Ishikawa (cell line): ENCODE measurements at regions not wholly inside any gene's neighbourhood (a gene's known extent, or its start where the extent isn't known, plus 50 kb on each side); places are given as distances from the start of the nearest gene placed in this dataset.

ENCODE experiments used
- CEBPB ChIP-seq: IDR thresholded peaks from 2 replicates; pipeline ENCODE4 v1.6.1; 2012
- CREB1 ChIP-seq: IDR thresholded peaks from 2 replicates; pipeline ENCODE4 v1.6.1; 2012; ENCODE audit warnings: low read depth
- EGR1 ChIP-seq: IDR thresholded peaks from 2 replicates; pipeline ENCODE4 v1.6.1; 2012
- EP300 ChIP-seq: IDR thresholded peaks from 2 replicates; pipeline ENCODE4 v1.6.1; 2012; ENCODE audit warnings: borderline replicate concordance
- FOXM1 ChIP-seq: IDR thresholded peaks from 2 replicates; pipeline ENCODE4 v1.6.1; 2012; ENCODE audit warnings: low read depth, borderline replicate concordance
- NFIC ChIP-seq: IDR thresholded peaks from 2 replicates; pipeline ENCODE4 v1.6.1; 2012
- RAD21 ChIP-seq: IDR thresholded peaks from 2 replicates; pipeline ENCODE4 v1.6.1; 2012; ENCODE audit warnings: low read depth
- TAF1 ChIP-seq: IDR thresholded peaks from 2 replicates; pipeline ENCODE4 v1.6.1; 2012; ENCODE audit warnings: low read depth, mild to moderate bottlenecking
- TCF12 ChIP-seq: IDR thresholded peaks from 2 replicates; pipeline ENCODE4 v1.6.1; 2012; ENCODE audit warnings: low read depth
- TEAD4 ChIP-seq: IDR thresholded peaks from 2 replicates; pipeline ENCODE4 v1.6.1; 2012
- YY1 ChIP-seq: IDR thresholded peaks from 2 replicates; pipeline ENCODE4 v1.6.1; 2012; ENCODE audit warnings: low read depth
- ZBTB7A ChIP-seq: IDR thresholded peaks from 2 replicates; pipeline ENCODE4 v1.6.1; 2012; ENCODE audit warnings: low read depth
- TF ChIP-seq, protein P1 (sequence below): IDR thresholded peaks from 2 replicates; pipeline ENCODE4 v1.6.1; 2012
- TF ChIP-seq, protein P2 (sequence below): IDR thresholded peaks from 2 replicates; pipeline ENCODE4 v1.6.1; 2012; ENCODE audit warnings: low read depth, mild to moderate bottlenecking
- TF ChIP-seq, protein P3 (sequence below): IDR thresholded peaks from 2 replicates; pipeline ENCODE4 v1.6.1; 2012

DNA sequence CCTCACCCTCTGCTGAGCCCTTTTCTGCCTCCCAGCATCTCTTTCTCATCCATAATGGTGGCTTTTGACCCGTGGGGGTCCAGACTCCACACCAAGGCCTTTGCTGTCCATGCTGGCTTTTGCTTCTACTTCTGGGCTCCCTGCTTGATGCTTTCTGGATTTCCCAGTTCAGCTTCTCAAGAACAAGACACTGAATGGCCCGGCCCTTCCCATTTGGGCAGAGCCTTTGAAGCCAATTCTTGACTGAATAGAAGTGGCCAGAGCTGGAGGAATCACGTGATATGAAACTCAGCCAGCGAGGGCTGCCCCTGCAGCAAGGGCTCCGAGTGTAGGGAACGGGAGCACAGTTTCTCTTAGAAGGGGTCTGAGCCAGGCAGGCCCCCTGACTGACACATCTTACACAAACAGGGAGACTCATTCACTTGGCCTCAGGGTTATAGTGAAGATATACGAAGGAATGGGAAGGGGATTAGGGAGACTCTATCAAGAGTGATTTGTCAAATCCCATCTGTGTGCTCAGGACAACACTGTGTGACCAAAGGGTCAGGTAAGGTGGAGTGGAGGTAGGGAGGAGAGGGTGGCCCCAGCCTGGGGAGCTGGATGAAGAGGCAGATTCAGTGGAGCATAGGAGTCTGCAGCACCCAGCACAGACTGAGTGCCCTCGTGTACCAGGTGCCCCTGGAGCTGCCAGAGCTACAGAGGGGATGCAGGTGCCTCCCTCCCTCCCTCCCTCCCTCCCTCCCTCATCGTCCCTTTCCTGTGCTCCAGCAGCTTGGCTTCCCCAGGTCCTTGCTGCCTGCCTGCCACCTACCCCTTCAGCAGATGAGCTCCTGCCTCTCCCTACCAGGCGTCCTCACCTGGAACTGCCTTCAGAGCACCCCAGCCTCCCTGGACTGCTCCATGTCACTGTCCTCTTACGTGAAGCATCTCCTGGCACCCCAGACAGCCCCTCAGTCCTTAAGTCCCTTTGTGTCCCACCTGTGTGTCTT lies 106.0 kb downstream of the TRIM29 start:
- TF ChIP-seq CEBPB = no peak
- TF ChIP-seq, protein P1, sequence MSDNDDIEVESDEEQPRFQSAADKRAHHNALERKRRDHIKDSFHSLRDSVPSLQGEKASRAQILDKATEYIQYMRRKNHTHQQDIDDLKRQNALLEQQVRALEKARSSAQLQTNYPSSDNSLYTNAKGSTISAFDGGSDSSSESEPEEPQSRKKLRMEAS = no peak
- TF ChIP-seq TAF1 = no peak
- TF ChIP-seq, protein P2, sequence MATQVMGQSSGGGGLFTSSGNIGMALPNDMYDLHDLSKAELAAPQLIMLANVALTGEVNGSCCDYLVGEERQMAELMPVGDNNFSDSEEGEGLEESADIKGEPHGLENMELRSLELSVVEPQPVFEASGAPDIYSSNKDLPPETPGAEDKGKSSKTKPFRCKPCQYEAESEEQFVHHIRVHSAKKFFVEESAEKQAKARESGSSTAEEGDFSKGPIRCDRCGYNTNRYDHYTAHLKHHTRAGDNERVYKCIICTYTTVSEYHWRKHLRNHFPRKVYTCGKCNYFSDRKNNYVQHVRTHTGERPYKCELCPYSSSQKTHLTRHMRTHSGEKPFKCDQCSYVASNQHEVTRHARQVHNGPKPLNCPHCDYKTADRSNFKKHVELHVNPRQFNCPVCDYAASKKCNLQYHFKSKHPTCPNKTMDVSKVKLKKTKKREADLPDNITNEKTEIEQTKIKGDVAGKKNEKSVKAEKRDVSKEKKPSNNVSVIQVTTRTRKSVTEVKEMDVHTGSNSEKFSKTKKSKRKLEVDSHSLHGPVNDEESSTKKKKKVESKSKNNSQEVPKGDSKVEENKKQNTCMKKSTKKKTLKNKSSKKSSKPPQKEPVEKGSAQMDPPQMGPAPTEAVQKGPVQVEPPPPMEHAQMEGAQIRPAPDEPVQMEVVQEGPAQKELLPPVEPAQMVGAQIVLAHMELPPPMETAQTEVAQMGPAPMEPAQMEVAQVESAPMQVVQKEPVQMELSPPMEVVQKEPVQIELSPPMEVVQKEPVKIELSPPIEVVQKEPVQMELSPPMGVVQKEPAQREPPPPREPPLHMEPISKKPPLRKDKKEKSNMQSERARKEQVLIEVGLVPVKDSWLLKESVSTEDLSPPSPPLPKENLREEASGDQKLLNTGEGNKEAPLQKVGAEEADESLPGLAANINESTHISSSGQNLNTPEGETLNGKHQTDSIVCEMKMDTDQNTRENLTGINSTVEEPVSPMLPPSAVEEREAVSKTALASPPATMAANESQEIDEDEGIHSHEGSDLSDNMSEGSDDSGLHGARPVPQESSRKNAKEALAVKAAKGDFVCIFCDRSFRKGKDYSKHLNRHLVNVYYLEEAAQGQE = no peak
- TF ChIP-seq EP300 = no peak
- no peak for TF ChIP-seq YY1
- TF ChIP-seq RAD21 = no peak
- TF ChIP-seq NFIC = no peak
- no peak for TF ChIP-seq TCF12
- no peak for TF ChIP-seq FOXM1
- TF ChIP-seq CREB1 = no peak
- no peak for TF ChIP-seq EGR1
- no peak for TF ChIP-seq TEAD4
- no peak for TF ChIP-seq ZBTB7A
- TF ChIP-seq, protein P3, sequence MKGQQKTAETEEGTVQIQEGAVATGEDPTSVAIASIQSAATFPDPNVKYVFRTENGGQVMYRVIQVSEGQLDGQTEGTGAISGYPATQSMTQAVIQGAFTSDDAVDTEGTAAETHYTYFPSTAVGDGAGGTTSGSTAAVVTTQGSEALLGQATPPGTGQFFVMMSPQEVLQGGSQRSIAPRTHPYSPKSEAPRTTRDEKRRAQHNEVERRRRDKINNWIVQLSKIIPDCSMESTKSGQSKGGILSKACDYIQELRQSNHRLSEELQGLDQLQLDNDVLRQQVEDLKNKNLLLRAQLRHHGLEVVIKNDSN = no peak

DNA sequence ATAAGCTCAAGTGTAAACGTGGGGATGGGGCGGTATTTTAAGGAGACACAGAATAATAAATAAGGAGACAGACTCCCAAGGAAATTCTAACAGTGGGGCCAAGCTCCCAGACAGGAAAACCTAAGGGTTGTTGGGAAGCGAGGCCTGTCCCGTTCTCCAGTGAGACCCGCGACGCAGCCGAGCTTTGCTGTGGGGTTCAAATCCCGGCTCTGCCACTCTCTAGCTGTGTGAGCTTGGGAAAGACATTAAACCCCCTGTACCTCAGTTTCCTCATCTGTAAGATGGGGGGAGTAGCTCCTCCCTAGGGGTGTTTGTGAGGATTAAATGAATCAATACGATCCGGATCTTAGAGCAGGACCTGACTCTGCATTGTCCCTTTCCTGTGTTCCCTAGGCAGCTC lies 106.8 kb downstream of the TRIM29 start:
- TF ChIP-seq YY1 (no peak), FOXM1 (no peak), TAF1 (no peak), RAD21 (no peak), TCF12 (no peak), ZBTB7A (no peak), CREB1 (no peak), EP300 (no peak), TEAD4 (no peak), EGR1 (no peak), NFIC (no peak), CEBPB (no peak)
- TF ChIP-seq, protein P2 = no peak
- TF ChIP-seq, protein P3 = no peak
- TF ChIP-seq, protein P1 = no peak

DNA sequence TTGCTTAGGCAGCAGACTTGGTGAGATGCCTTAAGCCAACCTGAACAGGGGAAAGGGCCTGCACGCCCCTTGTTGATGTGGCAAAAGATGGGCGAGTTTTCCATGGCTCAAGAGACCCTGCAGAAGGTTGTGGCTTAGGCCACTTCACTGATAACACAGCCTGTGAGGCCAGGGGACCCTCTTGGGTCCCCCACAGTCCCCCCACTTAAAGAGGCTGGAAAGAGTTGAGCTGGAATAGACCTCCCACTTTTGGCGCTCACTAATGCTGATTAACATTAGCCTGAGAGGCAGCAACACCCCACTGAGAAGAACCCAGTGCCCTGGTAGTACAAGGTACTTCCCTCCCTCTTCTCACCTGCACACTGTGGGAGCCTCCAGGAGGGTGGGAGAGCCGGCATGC lies 107.5 kb downstream of the TRIM29 start:
- TF ChIP-seq RAD21 (no peak), EGR1 (no peak), CREB1 (no peak), ZBTB7A (no peak), TAF1 (no peak), NFIC (no peak), FOXM1 (no peak), YY1 (no peak), TEAD4 (no peak), EP300 (no peak), CEBPB (no peak), TCF12 (no peak)
- TF ChIP-seq, protein P2 = no peak
- TF ChIP-seq, protein P1 = no peak
- TF ChIP-seq, protein P3 = no peak
